ENCODE measurements at regions not wholly inside any gene's neighbourhood (a gene's known extent, or its start where the extent isn't known, plus 50 kb on each side); places are given as distances from the start of the nearest gene placed in this dataset.
A peak's percentile ranks its signal among the peaks of the same experiment; 100 is the strongest.

- DNase-seq: no peak
- intact Hi-C loops (cut with DNase I): no loop called here
Measured at GRCh38 chr3:67863869-67864268, 209.5 kb upstream of the SUCLG2 start.

GRCh38 chr3:67860429-67860828 is 206.0 kb upstream of the SUCLG2 start:
- intact Hi-C loops (cut with DNase I): no loop called here
- DNase-seq: no peak

DNA sequence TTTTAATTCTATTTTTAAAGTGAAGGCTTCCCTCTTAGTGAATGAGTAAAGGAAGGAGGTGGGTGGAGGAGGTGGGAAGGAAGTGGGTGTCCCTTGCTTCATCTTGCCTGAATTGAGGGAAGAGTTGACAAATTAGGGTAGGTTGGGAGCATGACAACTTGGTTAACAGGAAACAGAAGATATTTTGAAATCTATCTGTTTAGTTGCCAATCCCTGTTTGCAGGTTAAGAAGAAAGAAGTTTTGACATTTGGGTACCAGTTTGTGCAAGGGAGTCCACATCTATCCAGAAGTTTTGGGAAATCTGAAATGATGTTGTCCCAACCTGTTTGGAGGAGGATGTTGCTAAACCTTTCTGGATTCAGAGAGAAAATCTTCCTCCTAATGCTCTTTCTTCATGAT is 204.1 kb upstream of the SUCLG2 start:
- intact Hi-C loops (cut with DNase I): no loop called here
- peak in 4 of 42 donors; percentile 2 to 17 (median 16) for DNase-seq

DNA sequence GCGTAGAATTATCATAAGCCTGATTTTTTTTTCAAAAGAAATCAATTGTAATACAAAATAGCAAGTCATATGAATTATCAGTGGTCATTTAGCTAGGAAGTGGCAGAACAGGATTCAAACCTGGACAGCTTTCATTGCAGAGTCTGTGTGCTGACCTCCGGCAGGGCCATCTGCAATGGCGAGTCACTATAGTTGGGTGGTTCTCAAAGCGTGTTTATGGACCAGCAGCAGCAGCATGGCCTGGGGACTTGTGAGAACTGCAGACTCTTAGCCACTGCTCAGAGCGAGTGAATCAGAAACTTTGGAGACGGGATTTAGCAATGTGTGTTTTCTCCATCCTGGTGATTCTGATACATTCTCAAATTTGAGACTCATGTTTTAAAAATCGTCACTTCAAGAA is 202.3 kb upstream of the SUCLG2 start:
- DNase-seq: no peak
- intact Hi-C loops (cut with DNase I): no loop called here

GRCh38 chr3:67854663-67855062 is 200.3 kb upstream of the SUCLG2 start:
- intact Hi-C loops (cut with DNase I): no loop called here
- no peak for DNase-seq

- no peak for DNase-seq
- intact Hi-C loops (cut with DNase I): no loop called here
Measured at GRCh38 chr3:67853520-67853919, 199.1 kb upstream of the SUCLG2 start.

- intact Hi-C loops (cut with DNase I): no loop called here
- DNase-seq: no peak
Measured at GRCh38 chr3:67848299-67848698, 193.9 kb upstream of the SUCLG2 start.

GRCh38 chr3:67846166-67846565 is 191.8 kb upstream of the SUCLG2 start:
- no peak for DNase-seq
- intact Hi-C loops (cut with DNase I): no loop called here

- intact Hi-C loops (cut with DNase I): no loop called here
- DNase-seq: no peak
Measured at GRCh38 chr3:67832817-67833216, 178.4 kb upstream of the SUCLG2 start.

- DNase-seq: no peak
- intact Hi-C loops (cut with DNase I): no loop called here
Measured at GRCh38 chr3:67831262-67831661, 176.8 kb upstream of the SUCLG2 start.

DNA sequence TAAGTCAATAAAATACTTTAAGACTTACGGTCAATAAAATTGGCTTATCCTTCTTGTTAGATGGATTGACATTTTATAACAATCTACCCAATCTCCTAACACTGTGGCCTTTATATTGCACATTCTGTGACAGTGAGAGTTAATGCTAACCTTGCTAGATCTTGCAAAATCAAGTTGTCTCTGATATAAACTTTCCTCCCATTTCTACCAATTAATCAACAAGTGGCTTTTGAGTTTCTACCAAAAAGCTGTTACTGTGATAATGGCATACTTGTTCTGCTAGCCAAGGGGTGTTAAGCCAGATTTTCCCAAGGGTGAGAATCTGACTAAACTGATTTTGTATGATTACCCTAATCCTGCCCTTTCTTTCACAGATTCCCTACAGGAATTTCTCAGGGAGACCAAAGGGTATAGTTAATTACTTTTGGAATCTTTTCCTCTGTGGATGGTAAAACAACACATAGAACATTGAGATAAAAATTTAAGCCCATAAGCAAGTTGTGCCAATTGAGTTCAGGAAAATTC is 174.1 kb upstream of the SUCLG2 start:
- no peak for DNase-seq
- intact Hi-C loops (cut with DNase I): no loop called here

GRCh38 chr3:67821135-67821534 is 166.7 kb upstream of the SUCLG2 start:
- DNase-seq: no peak
- intact Hi-C loops (cut with DNase I): no loop called here

GRCh38 chr3:67819447-67819846 is 165.0 kb upstream of the SUCLG2 start:
- peak in 1 of 42 donors; percentile 6 for DNase-seq
- intact Hi-C loops (cut with DNase I): no loop called here

- intact Hi-C loops (cut with DNase I): no loop called here
- DNase-seq: no peak
Measured at GRCh38 chr3:67809370-67809935, 155.0 kb upstream of the SUCLG2 start.

GRCh38 chr3:67808906-67809305 is 154.5 kb upstream of the SUCLG2 start:
- DNase-seq: peak in 3 of 42 donors; percentile 1 to 17 (median 2)
- intact Hi-C loops (cut with DNase I): no loop called here

DNA sequence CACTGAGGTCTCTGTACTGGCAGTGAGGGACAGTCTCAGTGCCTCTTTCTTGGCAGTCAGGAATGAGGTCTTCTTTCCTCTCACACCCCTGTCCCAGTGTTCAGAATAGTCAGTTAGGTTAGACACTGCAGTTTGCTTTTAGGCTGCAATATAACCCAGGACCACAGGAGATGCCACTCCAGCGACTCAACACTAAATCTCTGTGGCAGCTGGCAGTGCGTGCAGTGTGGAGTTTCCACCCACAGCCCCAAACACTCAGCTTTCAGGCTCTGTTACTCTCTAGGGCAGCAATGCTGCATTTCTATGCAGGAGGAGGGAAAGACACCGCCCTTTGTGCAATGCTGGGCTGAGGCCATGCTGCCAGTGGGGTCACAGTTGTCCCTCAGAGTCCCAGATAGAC is 150.2 kb upstream of the SUCLG2 start:
- intact Hi-C loops (cut with DNase I): no loop called here

GRCh38 chr3:67804089-67804488 is 149.7 kb upstream of the SUCLG2 start:
- intact Hi-C loops (cut with DNase I): no loop called here
- no peak for DNase-seq

More for the DNA sequence above, 150.2 kb upstream of the SUCLG2 start:
- no peak for DNase-seq

GRCh38 chr3:67798412-67798811 is 144.0 kb upstream of the SUCLG2 start:
- no peak for DNase-seq
- intact Hi-C loops (cut with DNase I): no loop called here

DNA sequence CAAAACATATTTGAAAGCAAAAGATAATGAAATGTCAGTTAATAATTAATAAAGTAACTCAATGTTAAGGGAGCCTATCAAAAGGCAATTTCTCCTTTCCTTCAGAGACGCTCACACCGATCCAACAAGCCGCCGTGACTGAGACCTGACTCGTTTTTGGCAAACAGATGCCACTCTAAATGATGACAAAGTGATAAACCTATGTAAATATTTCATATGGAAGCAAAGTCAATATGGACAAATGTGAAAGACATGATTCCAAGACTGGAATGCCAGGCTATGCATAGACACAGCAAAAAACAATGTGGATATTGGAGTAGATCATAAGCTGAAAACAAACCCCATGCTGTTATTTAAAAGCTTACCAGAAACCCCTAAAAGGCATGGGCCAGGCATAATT is 137.2 kb upstream of the SUCLG2 start:
- intact Hi-C loops (cut with DNase I): no loop called here
- no peak for DNase-seq

DNA sequence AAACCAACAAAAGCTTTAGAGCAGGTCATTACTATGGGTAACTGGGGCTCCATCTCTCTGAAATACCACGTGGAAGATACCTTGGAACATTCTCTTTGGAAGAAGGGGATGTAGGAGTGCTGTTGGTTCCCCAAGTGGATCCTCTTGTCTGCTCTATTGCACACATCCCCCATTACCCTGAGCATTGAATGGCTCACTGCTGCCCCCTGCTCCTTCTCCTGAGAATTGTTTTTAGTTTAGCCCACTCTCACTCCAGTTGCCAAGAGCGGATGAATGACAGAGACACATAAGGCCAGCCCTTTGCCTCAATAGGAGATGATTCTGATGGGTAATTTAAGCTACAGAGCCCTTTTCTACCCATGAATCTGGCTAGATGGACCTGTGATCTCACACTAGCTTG is 135.6 kb upstream of the SUCLG2 start:
- intact Hi-C loops (cut with DNase I): no loop called here
- peak in 30 of 42 donors; percentile 9 to 71 (median 44) for DNase-seq

GRCh38 chr3:67788396-67788795 is 134.0 kb upstream of the SUCLG2 start:
- no peak for DNase-seq
- intact Hi-C loops (cut with DNase I): no loop called here

Data from head of caudate nucleus (tissue), 42 donors.